ENCODE measurements at regions not wholly inside any gene's neighbourhood (a gene's known extent, or its start where the extent isn't known, plus 50 kb on each side); places are given as distances from the start of the nearest gene placed in this dataset.

DNA sequence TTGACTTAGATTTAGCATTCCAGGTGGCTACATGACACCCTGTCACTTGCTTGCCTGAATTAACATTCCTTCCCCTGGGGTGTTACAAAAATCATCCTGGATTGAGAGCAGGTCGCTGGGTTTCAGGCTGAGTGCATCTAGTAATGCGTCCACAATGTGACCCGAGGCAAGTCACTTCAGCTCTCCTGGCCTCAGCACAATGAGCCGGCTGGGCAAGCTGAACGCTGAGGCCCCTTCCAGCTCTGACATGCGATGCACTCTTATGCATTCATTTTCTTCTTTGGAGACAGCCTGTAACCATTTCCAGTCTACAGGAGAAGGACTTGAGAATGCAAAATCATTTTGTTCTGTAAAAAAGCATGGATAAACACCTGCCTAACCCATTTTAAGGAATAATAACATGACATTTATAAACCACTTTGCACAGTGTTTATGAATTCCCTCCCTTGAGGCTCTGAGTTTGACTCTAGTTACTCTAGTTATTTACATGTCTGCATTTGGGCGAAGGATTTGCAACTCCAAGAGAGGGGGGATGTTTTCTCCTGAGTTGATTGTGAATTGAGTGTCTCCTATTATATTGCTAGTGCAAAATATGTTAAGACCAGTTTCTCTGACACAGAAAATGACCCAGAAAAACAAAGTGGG, 63.0 kb upstream of the CPO start:
- Histone ChIP-seq H2AFZ (ENCODE audit: low read length) (no peak overlapping the region), H3K9me3 (ENCODE audit: low read length) (no peaks in the 10 kb centered on the region), H3K9ac (ENCODE audit: low read length) (no peak overlapping the region), H3K9me2 (replicated peaks; ENCODE audit: insufficient read depth, low read length) (no peaks in the 10 kb centered on the region), H3K79me2 (ENCODE audit: low read length) (no peaks in the 10 kb centered on the region), H4K20me1 (ENCODE audit: insufficient read depth, low read depth, low read length) (no peaks in the 10 kb centered on the region), H3K36me3 (ENCODE audit: insufficient read depth, low read length) (no peaks in the 10 kb centered on the region), H3K27ac (ENCODE audit: low read length) (no peak overlapping the region), H3K4me1 (ENCODE audit: low read length) (no peaks in the 10 kb centered on the region), H3K4me2 (ENCODE audit: low read depth, low read length, poor library complexity, severe bottlenecking) (no peak overlapping the region), H3K27me3 (ENCODE audit: low read length) (peaks cover 3% of the 10 kb centered on the region; the same call in 1 of the 2 replicates), H3K4me3 (ENCODE audit: low read length) (no peak overlapping the region)
- DNase-seq = no peak

DNA sequence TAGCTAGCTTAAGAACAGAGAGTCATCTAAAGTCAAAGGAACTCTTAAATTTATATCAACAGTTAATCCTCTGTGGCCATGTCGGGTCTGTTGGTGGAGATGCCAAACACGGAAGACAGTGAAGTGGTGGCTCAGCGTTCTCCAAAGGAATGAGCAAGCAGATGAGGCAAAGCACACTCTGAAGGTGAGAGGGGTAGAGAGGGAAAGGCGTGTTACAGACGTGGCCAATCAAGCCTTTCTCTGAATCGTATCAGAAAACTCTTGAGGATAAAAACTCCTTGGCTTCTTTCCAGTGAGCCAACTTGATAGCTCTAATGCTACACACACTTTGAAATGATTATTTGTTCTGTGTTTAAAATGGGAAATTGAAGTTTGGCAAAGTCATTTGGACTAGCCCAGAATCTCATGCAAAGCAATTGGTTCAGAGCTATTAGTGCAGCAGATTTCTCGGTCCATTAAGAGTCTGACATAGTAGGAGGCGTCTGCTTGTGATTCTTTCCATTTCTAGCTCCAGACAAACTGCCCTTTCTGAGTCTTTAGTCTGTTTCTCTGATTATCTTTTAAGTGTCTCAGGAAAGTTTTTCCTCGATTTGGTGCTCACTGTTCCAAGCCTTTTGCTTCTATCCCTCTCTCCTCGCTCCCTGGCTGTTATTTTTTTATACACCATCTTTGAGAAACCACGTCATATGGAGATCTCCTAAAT, 57.5 kb upstream of the CPO start:
- H3K9me3 ChIP-seq (ENCODE audit: low read length) = no peaks in the 10 kb centered on the region
- no peak overlapping the region for H2AFZ ChIP-seq (ENCODE audit: low read length)

GRCh38 chr2:206886696-206887095, 52.6 kb upstream of the CPO start:
- Histone ChIP-seq H3K27ac (ENCODE audit: low read length) (no peak overlapping the region), H3K36me3 (ENCODE audit: insufficient read depth, low read length) (no peaks in the 10 kb centered on the region), H3K4me2 (ENCODE audit: low read depth, low read length, poor library complexity, severe bottlenecking) (no peak overlapping the region), H3K79me2 (ENCODE audit: low read length) (no peaks in the 10 kb centered on the region), H3K4me1 (ENCODE audit: low read length) (no peaks in the 10 kb centered on the region), H3K9ac (ENCODE audit: low read length) (no peak overlapping the region), H2AFZ (ENCODE audit: low read length) (no peak overlapping the region), H3K4me3 (ENCODE audit: low read length) (no peak overlapping the region), H3K27me3 (ENCODE audit: low read length) (no peaks in the 10 kb centered on the region), H3K9me2 (replicated peaks; ENCODE audit: insufficient read depth, low read length) (no peaks in the 10 kb centered on the region), H4K20me1 (ENCODE audit: insufficient read depth, low read depth, low read length) (no peaks in the 10 kb centered on the region), H3K9me3 (ENCODE audit: low read length) (no peaks in the 10 kb centered on the region)
- no peak for DNase-seq

More for the DNA sequence above, 57.5 kb upstream of the CPO start:
- H3K9me2 ChIP-seq (replicated peaks; ENCODE audit: insufficient read depth, low read length) = no peaks in the 10 kb centered on the region
- H3K4me2 ChIP-seq (ENCODE audit: low read depth, low read length, poor library complexity, severe bottlenecking) = no peak overlapping the region
- DNase-seq = no peak
- H3K79me2 ChIP-seq (ENCODE audit: low read length) = no peaks in the 10 kb centered on the region
- no peak overlapping the region for H3K9ac ChIP-seq (ENCODE audit: low read length)
- H3K4me1 ChIP-seq (ENCODE audit: low read length) = no peaks in the 10 kb centered on the region
- peaks cover 3% of the 10 kb centered on the region; the same call in 1 of the 2 replicates for H3K27me3 ChIP-seq (ENCODE audit: low read length)
- no peaks in the 10 kb centered on the region for H3K36me3 ChIP-seq (ENCODE audit: insufficient read depth, low read length)
- H3K4me3 ChIP-seq (ENCODE audit: low read length) = no peak overlapping the region
- no peak overlapping the region for H3K27ac ChIP-seq (ENCODE audit: low read length)
- H4K20me1 ChIP-seq (ENCODE audit: insufficient read depth, low read depth, low read length) = no peaks in the 10 kb centered on the region

DNA sequence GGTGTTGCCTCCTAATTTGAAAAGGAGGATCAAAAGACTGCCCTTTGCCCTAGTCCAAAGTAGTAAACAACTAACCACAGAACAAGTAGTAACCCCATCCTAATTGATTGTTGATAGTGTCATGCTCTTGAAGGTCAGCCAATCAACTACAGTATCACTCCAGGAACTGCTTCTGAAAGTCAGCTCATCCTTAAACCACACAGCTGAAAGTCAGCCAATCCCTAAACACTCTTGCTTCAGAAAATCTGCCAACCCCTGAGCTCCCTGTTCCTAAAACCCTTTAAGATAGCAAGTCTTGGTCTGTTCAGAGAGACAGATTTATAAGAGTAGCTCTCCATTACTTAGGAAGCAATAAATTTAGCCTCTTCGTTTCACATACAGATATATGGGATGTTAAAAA, 51.6 kb upstream of the CPO start:
- no peak for DNase-seq
- Histone ChIP-seq H3K9ac (ENCODE audit: low read length) (no peak overlapping the region), H3K4me2 (ENCODE audit: low read depth, low read length, poor library complexity, severe bottlenecking) (no peak overlapping the region), H3K4me3 (ENCODE audit: low read length) (no peak overlapping the region), H3K9me2 (replicated peaks; ENCODE audit: insufficient read depth, low read length) (no peaks in the 10 kb centered on the region), H3K36me3 (ENCODE audit: insufficient read depth, low read length) (no peaks in the 10 kb centered on the region), H3K9me3 (ENCODE audit: low read length) (no peaks in the 10 kb centered on the region), H3K4me1 (ENCODE audit: low read length) (no peaks in the 10 kb centered on the region), H2AFZ (ENCODE audit: low read length) (no peak overlapping the region), H3K27ac (ENCODE audit: low read length) (no peak overlapping the region), H3K27me3 (ENCODE audit: low read length) (no peaks in the 10 kb centered on the region), H3K79me2 (ENCODE audit: low read length) (no peaks in the 10 kb centered on the region), H4K20me1 (ENCODE audit: insufficient read depth, low read depth, low read length) (no peaks in the 10 kb centered on the region)
